Parathyroid adenoma (tissue), 2 donors: ENCODE measurements at regions not wholly inside any gene's neighbourhood (a gene's known extent, or its start where the extent isn't known, plus 50 kb on each side); places are given as distances from the start of the nearest gene placed in this dataset.

Experiments used
- H2AFZ ChIP-seq: fragments of 300-600 bp; sonication (generic); one replicate; pipeline ENCODE4 v1.7.0; 2017; ENCODE audit warnings: antibody characterized with exemption, mild to moderate bottlenecking
- H3K27ac ChIP-seq: fragments of 300-600 bp; sonication (generic); one replicate; pipeline ENCODE4 v1.7.0; 2017
- H3K27me3 ChIP-seq: fragments of 300-600 bp; sonication (generic); one replicate; pipeline ENCODE4 v1.7.0; 2017; ENCODE audit warnings: low read length; ENCODE audit not compliant: control insufficient read depth, insufficient read depth
- H3K36me3 ChIP-seq: fragments of 300-600 bp; sonication (generic); one replicate; pipeline ENCODE4 v1.7.0; 2017; ENCODE audit warnings: low read length; ENCODE audit not compliant: control insufficient read depth, insufficient read depth
- H3K4me1 ChIP-seq: fragments of 300-600 bp; sonication (generic); one replicate; pipeline ENCODE4 v1.7.0; 2017; ENCODE audit warnings: control low read depth
- H3K4me2 ChIP-seq: fragments of 300-600 bp; sonication (generic); one replicate; pipeline ENCODE4 v1.7.0; 2017; ENCODE audit warnings: low read length
- H3K4me3 ChIP-seq: fragments of 300-600 bp; sonication (generic); one replicate; pipeline ENCODE4 v1.7.0; 2017; ENCODE audit warnings: low read depth, low read length
- H3K79me2 ChIP-seq: fragments of 300-600 bp; sonication (generic); one replicate; pipeline ENCODE4 v1.7.0; 2017; ENCODE audit warnings: control low read depth
- H3K9ac ChIP-seq: fragments of 300-600 bp; sonication (generic); one replicate; pipeline ENCODE4 v1.7.0; 2017; ENCODE audit warnings: mild to moderate bottlenecking
- H3K9me3 ChIP-seq: fragments of 300-600 bp; sonication (generic); one replicate; pipeline ENCODE4 v1.7.0; 2017; ENCODE audit warnings: low read length; ENCODE audit not compliant: control insufficient read depth
- TF ChIP-seq, protein P1 (sequence below): fragments of 300-600 bp; sonication (generic); IDR thresholded peaks from one replicate; pipeline ENCODE4 v1.7.0; 2017; ENCODE audit warnings: antibody characterized with exemption, mild to moderate bottlenecking
- donor health status: primary hyperparathyroidism.

- Histone ChIP-seq H3K27me3 (no peaks in the 10 kb centered on the region), H3K79me2 (no peaks in the 10 kb centered on the region), H3K4me2 (no peak overlapping the region), H3K4me3 (no peak overlapping the region), H3K36me3 (no peaks in the 10 kb centered on the region), H2AFZ (no peak overlapping the region), H3K27ac (no peak overlapping the region), H3K9ac (no peak overlapping the region), H3K9me3 (no peaks in the 10 kb centered on the region), H3K4me1 (no peaks in the 10 kb centered on the region)
- TF ChIP-seq, protein P1, sequence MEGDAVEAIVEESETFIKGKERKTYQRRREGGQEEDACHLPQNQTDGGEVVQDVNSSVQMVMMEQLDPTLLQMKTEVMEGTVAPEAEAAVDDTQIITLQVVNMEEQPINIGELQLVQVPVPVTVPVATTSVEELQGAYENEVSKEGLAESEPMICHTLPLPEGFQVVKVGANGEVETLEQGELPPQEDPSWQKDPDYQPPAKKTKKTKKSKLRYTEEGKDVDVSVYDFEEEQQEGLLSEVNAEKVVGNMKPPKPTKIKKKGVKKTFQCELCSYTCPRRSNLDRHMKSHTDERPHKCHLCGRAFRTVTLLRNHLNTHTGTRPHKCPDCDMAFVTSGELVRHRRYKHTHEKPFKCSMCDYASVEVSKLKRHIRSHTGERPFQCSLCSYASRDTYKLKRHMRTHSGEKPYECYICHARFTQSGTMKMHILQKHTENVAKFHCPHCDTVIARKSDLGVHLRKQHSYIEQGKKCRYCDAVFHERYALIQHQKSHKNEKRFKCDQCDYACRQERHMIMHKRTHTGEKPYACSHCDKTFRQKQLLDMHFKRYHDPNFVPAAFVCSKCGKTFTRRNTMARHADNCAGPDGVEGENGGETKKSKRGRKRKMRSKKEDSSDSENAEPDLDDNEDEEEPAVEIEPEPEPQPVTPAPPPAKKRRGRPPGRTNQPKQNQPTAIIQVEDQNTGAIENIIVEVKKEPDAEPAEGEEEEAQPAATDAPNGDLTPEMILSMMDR = no peak
Measured at GRCh38 chr2:164368896-164369295, 252.4 kb downstream of the GRB14 start.

DNA sequence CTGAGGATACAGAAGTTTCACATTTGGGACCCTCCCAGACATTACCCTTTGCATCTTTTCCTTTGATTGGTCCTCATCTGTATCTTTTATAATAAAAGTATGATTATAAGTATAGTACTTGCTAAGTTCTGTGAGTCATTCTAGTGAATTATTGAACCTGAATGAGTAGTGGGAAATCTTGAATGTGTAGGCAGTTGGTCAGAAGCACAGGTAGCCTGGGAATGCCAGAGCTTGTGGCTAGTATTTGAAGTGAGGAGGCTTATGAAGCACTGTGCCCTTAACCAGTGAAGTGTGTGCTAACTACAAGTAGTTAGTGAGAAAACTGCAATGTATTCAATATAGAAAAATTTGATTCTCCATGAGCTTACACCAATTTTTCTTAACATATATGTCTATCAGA, 257.6 kb downstream of the GRB14 start:
- Histone ChIP-seq H3K4me3 (no peak overlapping the region), H2AFZ (no peak overlapping the region), H3K79me2 (no peaks in the 10 kb centered on the region), H3K4me1 (no peaks in the 10 kb centered on the region), H3K4me2 (no peak overlapping the region), H3K9ac (no peak overlapping the region), H3K9me3 (no peaks in the 10 kb centered on the region), H3K27me3 (no peaks in the 10 kb centered on the region), H3K36me3 (no peaks in the 10 kb centered on the region), H3K27ac (no peak overlapping the region)
- TF ChIP-seq, protein P1 = no peak

- no peak overlapping the region for H3K9ac ChIP-seq
- H3K4me2 ChIP-seq = no peak overlapping the region
- no peak overlapping the region for H3K27ac ChIP-seq
- H3K9me3 ChIP-seq = no peaks in the 10 kb centered on the region
- no peaks in the 10 kb centered on the region for H3K79me2 ChIP-seq
- H3K4me1 ChIP-seq = no peaks in the 10 kb centered on the region
- TF ChIP-seq, protein P1 = no peak
- H2AFZ ChIP-seq = no peak overlapping the region
- no peaks in the 10 kb centered on the region for H3K36me3 ChIP-seq
- no peak overlapping the region for H3K4me3 ChIP-seq
- no peaks in the 10 kb centered on the region for H3K27me3 ChIP-seq
Measured at GRCh38 chr2:164351536-164351935, 269.7 kb downstream of the GRB14 start.

DNA sequence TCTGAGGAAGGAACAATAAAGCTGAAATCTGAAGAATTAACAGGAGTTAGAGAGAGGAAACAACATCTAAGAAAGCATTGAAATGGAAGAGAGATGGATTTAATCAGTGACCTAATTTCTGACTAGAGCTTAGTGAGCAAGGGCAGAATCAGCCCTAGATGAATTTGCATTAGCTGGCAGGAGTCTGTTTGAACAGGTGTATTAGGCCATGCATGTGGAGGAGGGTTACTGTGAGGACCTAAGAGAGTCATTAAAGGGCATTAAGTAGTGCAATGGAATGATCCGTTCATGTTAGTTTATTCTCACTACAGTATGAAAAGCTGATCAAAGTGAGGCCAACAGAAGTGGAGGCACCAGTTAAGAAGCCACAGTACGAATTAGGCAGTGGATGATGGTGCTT, 285.3 kb downstream of the GRB14 start:
- TF ChIP-seq, protein P1 = no peak
- no peaks in the 10 kb centered on the region for H3K36me3 ChIP-seq
- H3K9me3 ChIP-seq = no peaks in the 10 kb centered on the region
- no peak overlapping the region for H2AFZ ChIP-seq
- H3K79me2 ChIP-seq = no peaks in the 10 kb centered on the region
- no peak overlapping the region for H3K4me2 ChIP-seq
- no peak overlapping the region for H3K27ac ChIP-seq
- H3K4me1 ChIP-seq = no peaks in the 10 kb centered on the region
- no peaks in the 10 kb centered on the region for H3K27me3 ChIP-seq
- no peak overlapping the region for H3K9ac ChIP-seq
- H3K4me3 ChIP-seq = no peak overlapping the region

GRCh38 chr2:164335128-164335527, 286.2 kb downstream of the GRB14 start:
- Histone ChIP-seq H3K4me1 (no peaks in the 10 kb centered on the region), H2AFZ (no peak overlapping the region), H3K27me3 (no peaks in the 10 kb centered on the region), H3K79me2 (no peaks in the 10 kb centered on the region), H3K27ac (no peak overlapping the region), H3K4me2 (no peak overlapping the region), H3K4me3 (no peak overlapping the region), H3K36me3 (no peaks in the 10 kb centered on the region), H3K9ac (no peak overlapping the region), H3K9me3 (no peaks in the 10 kb centered on the region)
- TF ChIP-seq, protein P1 = no peak
